Brain microvascular endothelial cell (primary cell): ENCODE measurements at regions not wholly inside any gene's neighbourhood (a gene's known extent, or its start where the extent isn't known, plus 50 kb on each side); places are given as distances from the start of the nearest gene placed in this dataset.

ENCODE experiments used
- DNase-seq: peaks from one replicate; pipeline ENCODE4 v3.0.0-alpha.2; 2020
- H3K27ac ChIP-seq: fragments of 250-450 bp; sonication (Bioruptor Pico); 2 replicates; pipeline ENCODE4 v1.5.1; 2020; ENCODE audit warnings: mild to moderate bottlenecking, moderate library complexity
- H3K27me3 ChIP-seq: fragments of 250-450 bp; sonication (Bioruptor Pico); replicated peaks from 2 replicates; pipeline ENCODE4 v1.5.1; 2020; ENCODE audit warnings: mild to moderate bottlenecking
- H3K36me3 ChIP-seq: fragments of 250-450 bp; sonication (Bioruptor Pico); replicated peaks from 2 replicates; pipeline ENCODE4 v1.5.1; 2020; ENCODE audit warnings: mild to moderate bottlenecking
- H3K4me3 ChIP-seq: 2 replicates; pipeline ENCODE4 v1.5.1; 2011; ENCODE audit warnings: low read depth, mild to moderate bottlenecking, control low read depth, low read length, moderate library complexity
- CTCF ChIP-seq: IDR thresholded peaks from 2 replicates; pipeline ENCODE4 v1.5.1; 2011; ENCODE audit warnings: low read depth, mild to moderate bottlenecking, moderate library complexity, low read length, control low read depth, inconsistent platforms; ENCODE audit errors: missing control alignments
- in situ Hi-C: cut with HindIII; loops from 2 replicates; pipeline ENCODE4 v1.10.0; 2017; ENCODE audit warnings: low sequenced_read_pairs, low pct_ligation_motif_present

- no peaks in the 10 kb centered on the region for H3K36me3 ChIP-seq
- H3K4me3 ChIP-seq: no peak overlapping the region
- no peak overlapping the region for H3K27ac ChIP-seq
- no peak for TF ChIP-seq CTCF
- in situ Hi-C loops: no loop called here
- no peak for DNase-seq
- no peaks in the 10 kb centered on the region for H3K27me3 ChIP-seq
Observed at GRCh38 chr1:199665371-199665770, 362.1 kb upstream of the NR5A2 start.

- Histone ChIP-seq H3K27me3 (no peaks in the 10 kb centered on the region), H3K4me3 (no peak overlapping the region), H3K36me3 (no peaks in the 10 kb centered on the region), H3K27ac (no peak overlapping the region)
- TF ChIP-seq CTCF: no peak
- in situ Hi-C loops: no loop called here
- no peak for DNase-seq
Observed at GRCh38 chr1:199667089-199667488, 360.4 kb upstream of the NR5A2 start.

GRCh38 chr1:199669916-199670315 lies 357.6 kb upstream of the NR5A2 start:
- Histone ChIP-seq H3K4me3 (no peak overlapping the region), H3K36me3 (no peaks in the 10 kb centered on the region), H3K27ac (no peak overlapping the region), H3K27me3 (no peaks in the 10 kb centered on the region)
- TF ChIP-seq CTCF: no peak
- no peak for DNase-seq
- in situ Hi-C loops: no loop called here

- no peak for TF ChIP-seq CTCF
- Histone ChIP-seq H3K27me3 (no peaks in the 10 kb centered on the region), H3K27ac (no peak overlapping the region), H3K36me3 (no peaks in the 10 kb centered on the region), H3K4me3 (no peak overlapping the region)
- DNase-seq: no peak
- in situ Hi-C loops: no loop called here
Observed at GRCh38 chr1:199671684-199672083, 355.8 kb upstream of the NR5A2 start.

GRCh38 chr1:199675937-199676336 lies 351.6 kb upstream of the NR5A2 start:
- Histone ChIP-seq H3K27ac (no peak overlapping the region), H3K27me3 (no peaks in the 10 kb centered on the region), H3K4me3 (no peak overlapping the region), H3K36me3 (no peaks in the 10 kb centered on the region)
- peak; percentile 27 for TF ChIP-seq CTCF
- in situ Hi-C loops: loop anchor here (25.0 kb wide), 1 partner anchor 361 kb away; the partner anchor contains the start of gene NR5A2
- DNase-seq: no peak

- Histone ChIP-seq H3K4me3 (no peak overlapping the region), H3K27me3 (no peaks in the 10 kb centered on the region)
Observed at GRCh38 chr1:199678771-199679170, 348.7 kb upstream of the NR5A2 start.

More at GRCh38 chr1:199678771-199679170, 348.7 kb upstream of the NR5A2 start:
- in situ Hi-C loops: loop anchor here (25.0 kb wide), 1 partner anchor 359 kb away; the partner anchor contains the start of gene NR5A2
- no peak for DNase-seq
- no peak overlapping the region for H3K27ac ChIP-seq
- no peaks in the 10 kb centered on the region for H3K36me3 ChIP-seq
- no peak for TF ChIP-seq CTCF
